OCI-LY3 (cell line): ENCODE measurements at regions not wholly inside any gene's neighbourhood (a gene's known extent, or its start where the extent isn't known, plus 50 kb on each side); places are given as distances from the start of the nearest gene placed in this dataset.

ENCODE experiments used
- H2AFZ ChIP-seq: fragments of 200-600, 300-600 bp; shearing (Covaris generic); 2 replicates; pipeline ENCODE4 v1.6.0; 2014; ENCODE audit warnings: antibody characterized with exemption, low read depth, low read length
- H3K27ac ChIP-seq: fragments of 200-600, 300-600 bp; sonication (generic); 2 replicates; pipeline ENCODE4 v1.5.1; 2014; ENCODE audit warnings: mild to moderate bottlenecking, low read length, moderate library complexity, mixed read lengths
- H3K27me3 ChIP-seq: fragments of 200-600, 300-600 bp; sonication (generic); 2 replicates; pipeline ENCODE4 v1.6.1; 2014; ENCODE audit warnings: low read depth, low read length, mixed read lengths
- H3K36me3 ChIP-seq: fragments of 200-600, 300-600 bp; sonication (generic); replicated peaks from 2 replicates; pipeline ENCODE3; 2014; ENCODE audit warnings: low read depth, low read length, mixed read lengths
- H3K4me1 ChIP-seq: fragments of 300-600, 200-600 bp; sonication (generic); 2 replicates; pipeline ENCODE4 v1.6.1; 2014; ENCODE audit warnings: low read length, mixed read lengths
- H3K4me2 ChIP-seq: fragments of 200-600, 300-600 bp; sonication (generic); 2 replicates; pipeline ENCODE4 v1.6.1; 2014; ENCODE audit warnings: low read length, mixed read lengths
- H3K4me3 ChIP-seq: fragments of 300-600, 200-600 bp; sonication (generic); 2 replicates; pipeline ENCODE4 v1.5.1; 2014; ENCODE audit warnings: antibody characterized with exemption, mild to moderate bottlenecking, low read length, moderate library complexity
- H3K79me2 ChIP-seq: fragments of 300-600, 200-600 bp; shearing (Covaris generic); 2 replicates; pipeline ENCODE4 v1.6.1; 2014; ENCODE audit warnings: mild to moderate bottlenecking, low read length, mixed read lengths
- H3K9ac ChIP-seq: fragments of 300-600, 200-600 bp; shearing (Covaris generic); 2 replicates; pipeline ENCODE4 v1.6.0; 2014; ENCODE audit warnings: mild to moderate bottlenecking, low read length, moderate library complexity
- H3K9me3 ChIP-seq: fragments of 200-600, 300-600 bp; shearing (Covaris generic); 2 replicates; pipeline ENCODE4 v1.6.1; 2014; ENCODE audit warnings: low read length, mixed read lengths; ENCODE audit not compliant: insufficient read depth
- H4K20me1 ChIP-seq: fragments of 200-600, 300-600 bp; sonication (generic); 2 replicates; pipeline ENCODE4 v1.6.1; 2016; ENCODE audit warnings: low read length, mixed read lengths; ENCODE audit not compliant: insufficient read depth
- CTCF ChIP-seq: fragments of 200-600, 300-600 bp; sonication (generic); IDR thresholded peaks from 2 replicates; pipeline ENCODE4 v1.5.1; 2014; ENCODE audit warnings: antibody characterized with exemption, low read length, low read depth
- EZH2phosphoT487 ChIP-seq: fragments of 200-600 bp; shearing (Covaris generic); IDR thresholded peaks from 2 replicates; pipeline ENCODE4 v1.6.1; 2018; ENCODE audit warnings: antibody characterized with exemption, mixed run types, low read depth

- H3K4me1 ChIP-seq, result no peaks in the 10 kb centered on the region
- H3K27ac ChIP-seq, result no peak overlapping the region
- no peaks in the 10 kb centered on the region for H3K27me3 ChIP-seq
- no peaks in the 10 kb centered on the region for H3K36me3 ChIP-seq
- no peaks in the 10 kb centered on the region for H3K79me2 ChIP-seq
- H4K20me1 ChIP-seq, result no peaks in the 10 kb centered on the region
- H3K9me3 ChIP-seq, result no peaks in the 10 kb centered on the region
- no peak overlapping the region for H3K4me2 ChIP-seq
- H3K4me3 ChIP-seq, result no peak overlapping the region
- no peak overlapping the region for H3K9ac ChIP-seq
- H2AFZ ChIP-seq, result no peak overlapping the region
- TF ChIP-seq EZH2phosphoT487 (no peak), CTCF (no peak)
Observed at GRCh38 chr2:236965021-236965840, 120.5 kb upstream of the COPS8 start.

- no peaks in the 10 kb centered on the region for H3K9me3 ChIP-seq
- H2AFZ ChIP-seq, result no peak overlapping the region
- no peaks in the 10 kb centered on the region for H3K79me2 ChIP-seq
- H3K36me3 ChIP-seq, result no peaks in the 10 kb centered on the region
- H3K27me3 ChIP-seq, result no peaks in the 10 kb centered on the region
- H3K9ac ChIP-seq, result no peak overlapping the region
- no peak overlapping the region for H3K4me2 ChIP-seq
- H3K4me1 ChIP-seq, result no peaks in the 10 kb centered on the region
- H3K4me3 ChIP-seq, result no peak overlapping the region
- TF ChIP-seq CTCF, result no peak
- no peak for TF ChIP-seq EZH2phosphoT487
- H4K20me1 ChIP-seq, result no peaks in the 10 kb centered on the region
- no peak overlapping the region for H3K27ac ChIP-seq
Observed at GRCh38 chr2:236965841-236966096, 119.9 kb upstream of the COPS8 start.

GRCh38 chr2:236967499-236967783 is 118.2 kb upstream of the COPS8 start:
- Histone ChIP-seq H3K4me3 (no peak overlapping the region), H3K4me2 (no peak overlapping the region), H3K27ac (no peak overlapping the region), H3K36me3 (no peaks in the 10 kb centered on the region), H3K9ac (no peak overlapping the region), H3K79me2 (no peaks in the 10 kb centered on the region), H3K4me1 (no peaks in the 10 kb centered on the region), H2AFZ (no peak overlapping the region), H3K9me3 (no peaks in the 10 kb centered on the region), H4K20me1 (no peaks in the 10 kb centered on the region), H3K27me3 (no peaks in the 10 kb centered on the region)
- TF ChIP-seq EZH2phosphoT487 (no peak), CTCF (no peak)

GRCh38 chr2:236968101-236968879 is 117.4 kb upstream of the COPS8 start:
- Histone ChIP-seq H3K9ac (no peak overlapping the region), H2AFZ (no peak overlapping the region), H4K20me1 (no peaks in the 10 kb centered on the region), H3K4me1 (no peaks in the 10 kb centered on the region), H3K36me3 (no peaks in the 10 kb centered on the region), H3K4me3 (no peak overlapping the region), H3K4me2 (no peak overlapping the region), H3K27ac (no peak overlapping the region), H3K27me3 (no peaks in the 10 kb centered on the region), H3K79me2 (no peaks in the 10 kb centered on the region), H3K9me3 (no peaks in the 10 kb centered on the region)
- TF ChIP-seq CTCF (no peak), EZH2phosphoT487 (no peak)
